SK-N-MC (cell line): ENCODE measurements at regions not wholly inside any gene's neighbourhood (a gene's known extent, or its start where the extent isn't known, plus 50 kb on each side); places are given as distances from the start of the nearest gene placed in this dataset.

Experiments
- EZH2 ChIP-seq: fragments of 200-600 bp; sonication (generic); IDR thresholded peaks from one replicate; pipeline ENCODE4 v1.6.1; 2017; ENCODE audit warnings: antibody characterized with exemption
- FOXP2 ChIP-seq: optimal IDR thresholded peaks from 2 replicates; pipeline ENCODE3; 2011; ENCODE audit warnings: mild to moderate bottlenecking, moderate library complexity; ENCODE audit not compliant: insufficient read depth; ENCODE audit errors: extremely low read length, control extremely low read depth
- POLR2AphosphoS5 ChIP-seq: IDR thresholded peaks from 2 replicates; pipeline ENCODE4 v1.6.1; 2012; ENCODE audit warnings: mild to moderate bottlenecking, low read depth, low read length, borderline replicate concordance

- TF ChIP-seq POLR2AphosphoS5 (no peak), EZH2 (no peak), FOXP2 (no peak)
Observed at GRCh38 chr13:111602874-111603273, 282.4 kb downstream of the TEX29 start.
